Cardiac fibroblast (primary cell): ENCODE measurements at regions not wholly inside any gene's neighbourhood (a gene's known extent, or its start where the extent isn't known, plus 50 kb on each side); places are given as distances from the start of the nearest gene placed in this dataset.

ENCODE experiments used
- DNase-seq, 2 donors: peaks; one replicate each; pipeline versions ENCODE4 v3.0.0 to v3.0.0-alpha.2; 2010; ENCODE audit warnings: low read depth in 2 of 2
- H3K4me3 ChIP-seq, 2 donors: replicated peaks in 1 of 2; 1 replicate in 1 of 2; 2 replicates in 1 of 2; pipeline ENCODE4 v1.5.1; 2011; ENCODE audit warnings: low read depth in 2 of 2, low read length in 2 of 2, mild to moderate bottlenecking in 2 of 2, moderate library complexity in 1 of 2
- CTCF ChIP-seq: IDR thresholded peaks from one replicate; pipeline ENCODE4 v1.5.1; 2011; ENCODE audit warnings: low read depth, mild to moderate bottlenecking, low read length, inconsistent platforms

GRCh38 chr10:30518907-30519306 lies 84.9 kb downstream of the MAP3K8 start:
- H3K4me3 ChIP-seq, result no peak overlapping the region
- no peak for DNase-seq
- no peak for TF ChIP-seq CTCF
